Uterus (tissue), 3 donors: ENCODE measurements at regions not wholly inside any gene's neighbourhood (a gene's known extent, or its start where the extent isn't known, plus 50 kb on each side); places are given as distances from the start of the nearest gene placed in this dataset.

Source experiments
- DNase-seq, 2 donors: peaks; one replicate each; pipeline ENCODE4 v3.0.0-alpha.2; 2019 to 2020
- H3K27ac ChIP-seq, 2 donors: fragments of 200-600 bp; sonication (generic); 1 replicate in 1 of 2; 2 replicates in 1 of 2; pipeline ENCODE4 v1.5.1; 2016 to 2018
- H3K27me3 ChIP-seq, 2 donors: fragments of 200-600 bp; sonication (generic); one replicate each; pipeline ENCODE4 v1.5.1; 2018 to 2019; ENCODE audit warnings: control low read depth in 1 of 2
- H3K36me3 ChIP-seq, 2 donors: fragments of 200-600 bp; sonication (generic); one replicate each; pipeline ENCODE4 v1.5.1; 2019; ENCODE audit warnings: control low read depth in 1 of 2
- H3K4me1 ChIP-seq, 2 donors: fragments of 200-600 bp; sonication (generic); one replicate each; pipeline ENCODE4 v1.5.1; 2018 to 2019; ENCODE audit warnings: control low read depth in 1 of 2
- H3K4me3 ChIP-seq, 2 donors: fragments of 200-600 bp; sonication (generic); 1 replicate in 1 of 2; 2 replicates in 1 of 2; pipeline ENCODE4 v1.5.1; 2018 to 2019; ENCODE audit warnings: mild to moderate bottlenecking in 1 of 2
- H3K9me3 ChIP-seq, 2 donors: fragments of 200-600 bp; sonication (generic); one replicate each; pipeline ENCODE4 v1.5.1; 2019; ENCODE audit warnings: control low read depth in 1 of 2
- POLR2A ChIP-seq, 2 donors: fragments of 450-650 bp; IDR thresholded peaks; one replicate each; pipeline ENCODE4 v1.6.1; 2016; ENCODE audit warnings: antibody characterized with exemption in 2 of 2, mild to moderate bottlenecking in 1 of 2, moderate library complexity in 1 of 2
- intact Hi-C: fragments of 100-400 bp; cut with DNase I; formaldehyde crosslinking; loops from one replicate; pipeline ENCODE4 v1.15.1; 2023; ENCODE audit warnings: low total_unique reads
- TF ChIP-seq, protein P1 (sequence below), 4 experiments: fragments of 200-600 bp in 2 of 4; fragments of 450-650 bp in 2 of 4; sonication (generic) in 2 of 4; IDR thresholded peaks; one replicate each; pipeline ENCODE4 v1.5.1; 2016 to 2019; ENCODE audit warnings: antibody characterized with exemption in 4 of 4, mild to moderate bottlenecking in 2 of 4, moderate library complexity in 1 of 4
- donor health status: DM: yes; HTN: yes; CAD: no.

DNA sequence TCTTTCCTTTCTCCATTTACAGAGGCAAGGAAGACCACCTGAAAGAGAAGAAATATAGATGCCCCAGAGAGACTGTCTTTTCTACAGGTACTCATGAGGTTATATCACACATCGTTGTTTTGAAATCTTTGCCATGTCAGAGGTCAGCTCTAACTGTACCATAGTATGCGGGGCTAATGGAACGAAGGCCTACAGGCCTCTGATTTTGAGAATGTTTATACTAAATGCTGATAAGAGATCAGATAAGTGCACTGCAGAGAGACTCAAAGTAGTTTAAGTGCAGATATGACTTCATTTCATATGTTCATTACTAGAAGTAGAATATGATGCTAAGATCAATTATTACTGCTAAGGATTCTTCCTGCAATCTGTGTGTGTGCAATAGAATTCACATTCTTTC lies 1005.0 kb downstream of the GALC start:
- no peaks in the 10 kb centered on the region for H3K27me3 ChIP-seq
- intact Hi-C loops = no loop called here
- no peak for DNase-seq

DNA sequence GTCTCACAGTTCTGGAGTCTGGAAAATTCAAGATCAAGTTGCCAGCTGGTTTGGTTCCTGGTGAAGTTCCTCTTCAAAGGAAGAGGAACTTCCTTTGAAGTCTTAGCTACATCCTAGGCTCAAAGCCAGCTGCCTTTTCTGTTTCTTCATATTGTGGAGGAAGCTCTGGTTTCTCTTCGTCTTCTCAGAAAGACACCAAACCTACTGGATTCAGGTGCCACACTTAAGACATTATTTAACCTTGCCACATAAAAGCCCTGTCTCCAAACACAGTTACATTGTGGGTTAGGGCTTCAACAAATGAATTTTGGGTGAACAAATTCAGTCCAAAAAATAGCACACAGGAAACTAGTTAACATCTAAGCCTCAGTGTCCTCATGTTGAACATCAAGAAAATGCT lies 1019.8 kb downstream of the GALC start:
- intact Hi-C loops = no loop called here

More for the DNA sequence above, 1005.0 kb downstream of the GALC start:
- Histone ChIP-seq H3K36me3 (no peaks in the 10 kb centered on the region), H3K4me1 (no peaks in the 10 kb centered on the region), H3K9me3 (no peaks in the 10 kb centered on the region), H3K4me3 (no peak overlapping the region), H3K27ac (no peak overlapping the region)
- TF ChIP-seq POLR2A (IDR thresholded peaks at IDR 0.05) = no peak
- TF ChIP-seq, protein P1, sequence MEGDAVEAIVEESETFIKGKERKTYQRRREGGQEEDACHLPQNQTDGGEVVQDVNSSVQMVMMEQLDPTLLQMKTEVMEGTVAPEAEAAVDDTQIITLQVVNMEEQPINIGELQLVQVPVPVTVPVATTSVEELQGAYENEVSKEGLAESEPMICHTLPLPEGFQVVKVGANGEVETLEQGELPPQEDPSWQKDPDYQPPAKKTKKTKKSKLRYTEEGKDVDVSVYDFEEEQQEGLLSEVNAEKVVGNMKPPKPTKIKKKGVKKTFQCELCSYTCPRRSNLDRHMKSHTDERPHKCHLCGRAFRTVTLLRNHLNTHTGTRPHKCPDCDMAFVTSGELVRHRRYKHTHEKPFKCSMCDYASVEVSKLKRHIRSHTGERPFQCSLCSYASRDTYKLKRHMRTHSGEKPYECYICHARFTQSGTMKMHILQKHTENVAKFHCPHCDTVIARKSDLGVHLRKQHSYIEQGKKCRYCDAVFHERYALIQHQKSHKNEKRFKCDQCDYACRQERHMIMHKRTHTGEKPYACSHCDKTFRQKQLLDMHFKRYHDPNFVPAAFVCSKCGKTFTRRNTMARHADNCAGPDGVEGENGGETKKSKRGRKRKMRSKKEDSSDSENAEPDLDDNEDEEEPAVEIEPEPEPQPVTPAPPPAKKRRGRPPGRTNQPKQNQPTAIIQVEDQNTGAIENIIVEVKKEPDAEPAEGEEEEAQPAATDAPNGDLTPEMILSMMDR (IDR thresholded peaks at IDR 0.05) = no peak

DNA sequence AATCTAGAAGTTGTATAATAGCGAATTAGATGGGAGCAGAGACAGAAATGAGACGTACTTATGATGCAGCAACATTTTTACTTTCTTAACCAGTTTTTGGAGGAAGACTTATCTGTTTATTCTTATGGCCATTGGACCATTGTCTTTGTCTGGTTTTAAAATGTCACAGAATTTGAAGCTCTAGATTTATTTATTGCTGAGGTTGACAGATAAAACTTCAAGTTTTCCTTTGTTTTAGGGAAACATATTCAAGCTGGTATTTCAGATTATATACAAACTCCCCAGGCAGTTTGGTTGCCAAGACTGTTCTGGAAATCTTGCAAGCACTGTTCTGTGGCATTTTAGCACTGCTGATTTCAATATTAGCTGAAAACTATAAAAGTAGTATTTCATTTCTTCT lies 1021.7 kb downstream of the GALC start:
- H3K4me3 ChIP-seq = no peak overlapping the region
- H3K27ac ChIP-seq = no peak overlapping the region
- TF ChIP-seq POLR2A (IDR thresholded peaks at IDR 0.05) = no peak
- no peaks in the 10 kb centered on the region for H3K36me3 ChIP-seq
- no peaks in the 10 kb centered on the region for H3K9me3 ChIP-seq
- no peaks in the 10 kb centered on the region for H3K4me1 ChIP-seq
- intact Hi-C loops = no loop called here
- DNase-seq = no peak
- no peaks in the 10 kb centered on the region for H3K27me3 ChIP-seq

More for the DNA sequence above, 1019.8 kb downstream of the GALC start:
- Histone ChIP-seq H3K36me3 (no peaks in the 10 kb centered on the region), H3K4me3 (no peak overlapping the region), H3K27ac (no peak overlapping the region), H3K4me1 (no peaks in the 10 kb centered on the region), H3K27me3 (no peaks in the 10 kb centered on the region), H3K9me3 (no peaks in the 10 kb centered on the region)
- no peak for DNase-seq
- TF ChIP-seq, protein P1 (IDR thresholded peaks at IDR 0.05) = no peak
- no peak for TF ChIP-seq POLR2A (IDR thresholded peaks at IDR 0.05)

DNA sequence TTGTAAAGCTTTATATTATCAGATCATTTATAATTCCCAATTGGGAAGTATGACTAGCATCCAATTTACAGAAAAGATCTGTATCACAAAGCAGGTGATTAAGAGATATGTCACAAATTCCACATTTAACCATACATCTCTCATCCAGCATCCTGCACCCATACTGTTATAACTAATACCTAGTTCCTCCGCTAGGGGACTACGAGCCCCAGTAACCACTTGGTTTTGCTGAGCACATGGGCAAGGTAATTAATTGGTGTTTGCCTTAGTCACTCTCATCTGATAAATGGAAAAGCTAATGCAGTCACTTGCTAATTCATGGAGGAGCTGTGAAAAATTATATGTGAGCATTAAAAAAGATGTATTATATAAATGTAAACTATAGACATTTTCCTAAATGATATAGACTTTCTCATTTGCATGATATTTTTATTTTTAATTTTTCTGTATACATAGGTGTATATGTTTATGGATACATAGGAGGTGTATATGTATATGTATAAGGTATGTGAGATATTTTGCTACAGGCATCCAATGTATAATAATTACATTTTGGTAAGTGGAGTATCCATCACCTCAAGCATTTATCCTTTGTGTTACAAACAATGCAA lies 1031.8 kb downstream of the GALC start:
- no peak for DNase-seq
- Histone ChIP-seq H3K4me1 (no peaks in the 10 kb centered on the region), H3K9me3 (peaks cover 0 to 4% of the 10 kb centered on the region in 2 donors), H3K27ac (no peak overlapping the region), H3K4me3 (no peak overlapping the region), H3K36me3 (no peaks in the 10 kb centered on the region), H3K27me3 (no peaks in the 10 kb centered on the region)
- no peak for TF ChIP-seq POLR2A (IDR thresholded peaks at IDR 0.05)
- TF ChIP-seq, protein P1 (IDR thresholded peaks at IDR 0.05) = no peak
- intact Hi-C loops = no loop called here

DNA sequence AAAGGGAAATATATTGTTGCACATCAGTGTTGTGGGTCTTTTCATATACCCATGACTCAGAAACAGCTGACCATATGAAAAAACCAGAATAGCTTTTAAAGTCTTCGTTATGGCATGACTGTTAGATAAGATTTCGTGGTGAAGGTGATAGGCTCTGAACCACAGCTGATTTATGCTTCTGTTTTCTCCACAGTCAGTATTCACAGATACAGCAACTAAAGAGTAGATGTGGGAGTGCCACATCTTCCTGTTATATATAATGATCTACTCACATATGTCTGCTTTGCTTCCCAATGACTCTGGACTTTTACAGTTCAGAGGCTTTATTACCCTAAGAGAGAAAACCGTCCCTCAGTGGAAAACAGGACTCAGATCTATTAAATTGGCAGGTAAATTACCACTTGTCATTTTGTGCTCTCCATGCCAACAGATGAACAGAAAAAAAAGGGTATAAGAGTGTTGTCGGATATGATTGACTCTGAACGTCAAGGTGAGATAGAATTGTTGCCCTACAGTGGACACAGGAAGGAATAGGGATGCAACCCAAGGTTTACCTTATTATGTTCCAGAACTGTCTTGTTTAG lies 1037.1 kb downstream of the GALC start:
- no peak for TF ChIP-seq POLR2A (IDR thresholded peaks at IDR 0.05)
- TF ChIP-seq, protein P1 (IDR thresholded peaks at IDR 0.05) = no peak
- intact Hi-C loops = no loop called here
- no peak overlapping the region for H3K4me3 ChIP-seq

More for the DNA sequence above, 1037.1 kb downstream of the GALC start:
- Histone ChIP-seq H3K27me3 (no peaks in the 10 kb centered on the region), H3K4me1 (no peaks in the 10 kb centered on the region), H3K27ac (no peak overlapping the region), H3K9me3 (no peaks in the 10 kb centered on the region), H3K36me3 (no peaks in the 10 kb centered on the region)
- no peak for DNase-seq
